ENCODE measurements at regions not wholly inside any gene's neighbourhood (a gene's known extent, or its start where the extent isn't known, plus 50 kb on each side); places are given as distances from the start of the nearest gene placed in this dataset.

GRCh38 chr11:123371506-123372297, 58.4 kb upstream of the GRAMD1B start:
- Histone ChIP-seq H3K36me3 (no peaks in the 10 kb centered on the region), H3K9me3 (no peaks in the 10 kb centered on the region), H3K4me1 (no peaks in the 10 kb centered on the region), H3K27ac (no peak overlapping the region), H3K27me3 (no peaks in the 10 kb centered on the region), H3K4me3 (no peak overlapping the region)
- DNase-seq (no peak), ATAC-seq (ENCODE audit: low FRiP score in 2 of 2) (no peak)
- no peak for TF ChIP-seq POLR2AphosphoS5 (IDR thresholded peaks at IDR 0.05)
- TF ChIP-seq POLR2A (IDR thresholded peaks at IDR 0.05): no peak
- TF ChIP-seq, protein P1, sequence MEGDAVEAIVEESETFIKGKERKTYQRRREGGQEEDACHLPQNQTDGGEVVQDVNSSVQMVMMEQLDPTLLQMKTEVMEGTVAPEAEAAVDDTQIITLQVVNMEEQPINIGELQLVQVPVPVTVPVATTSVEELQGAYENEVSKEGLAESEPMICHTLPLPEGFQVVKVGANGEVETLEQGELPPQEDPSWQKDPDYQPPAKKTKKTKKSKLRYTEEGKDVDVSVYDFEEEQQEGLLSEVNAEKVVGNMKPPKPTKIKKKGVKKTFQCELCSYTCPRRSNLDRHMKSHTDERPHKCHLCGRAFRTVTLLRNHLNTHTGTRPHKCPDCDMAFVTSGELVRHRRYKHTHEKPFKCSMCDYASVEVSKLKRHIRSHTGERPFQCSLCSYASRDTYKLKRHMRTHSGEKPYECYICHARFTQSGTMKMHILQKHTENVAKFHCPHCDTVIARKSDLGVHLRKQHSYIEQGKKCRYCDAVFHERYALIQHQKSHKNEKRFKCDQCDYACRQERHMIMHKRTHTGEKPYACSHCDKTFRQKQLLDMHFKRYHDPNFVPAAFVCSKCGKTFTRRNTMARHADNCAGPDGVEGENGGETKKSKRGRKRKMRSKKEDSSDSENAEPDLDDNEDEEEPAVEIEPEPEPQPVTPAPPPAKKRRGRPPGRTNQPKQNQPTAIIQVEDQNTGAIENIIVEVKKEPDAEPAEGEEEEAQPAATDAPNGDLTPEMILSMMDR (IDR thresholded peaks at IDR 0.05): no peak
- WGBS, 2 donors: 87 to 91% methylated on average over 3 of the region's 3 CpGs

DNA sequence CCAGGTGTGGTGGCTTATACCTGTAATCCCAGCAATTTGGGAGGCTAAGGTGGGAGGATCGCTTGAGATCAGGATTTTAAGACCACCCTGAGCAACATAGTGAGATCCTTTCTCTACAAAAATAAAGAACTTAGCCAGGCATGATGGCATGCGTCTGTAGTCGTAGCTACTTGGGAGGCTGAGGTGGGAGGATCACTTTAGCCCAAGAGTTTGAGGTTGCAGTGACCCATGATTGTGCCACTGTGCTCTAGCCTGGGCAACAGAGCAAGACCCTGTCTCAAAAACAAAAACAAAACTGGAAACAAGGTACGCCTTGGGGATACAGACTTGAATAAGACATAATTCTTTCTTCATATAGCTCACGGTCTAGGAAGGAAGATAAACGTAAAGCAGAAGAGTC, 63.1 kb upstream of the GRAMD1B start:
- ATAC-seq (ENCODE audit: low FRiP score in 2 of 2) (no peak), DNase-seq (no peak)
- TF ChIP-seq EP300 (IDR thresholded peaks at IDR 0.05) (no peak), POLR2AphosphoS5 (IDR thresholded peaks at IDR 0.05) (no peak), POLR2A (IDR thresholded peaks at IDR 0.05) (no peak)
- TF ChIP-seq, protein P1 (IDR thresholded peaks at IDR 0.05): no peak
- 91 to 92% methylated on average over 6 of the region's 6 CpGs for WGBS, 2 donors
- Histone ChIP-seq H3K9me3 (no peaks in the 10 kb centered on the region), H3K4me3 (no peak overlapping the region), H3K27me3 (no peaks in the 10 kb centered on the region), H3K36me3 (no peaks in the 10 kb centered on the region), H3K4me1 (peaks cover 0 to 6% (median 2%) of the 10 kb centered on the region in 4 donors), H3K27ac (no peak overlapping the region)

- no peak overlapping the region for H3K27ac ChIP-seq
- WGBS, 2 donors: 73 to 75% methylated on average over 2 of the region's 2 CpGs
- no peaks in the 10 kb centered on the region for H3K36me3 ChIP-seq
- no peak overlapping the region for H3K4me3 ChIP-seq
- no peak for TF ChIP-seq POLR2AphosphoS5 (IDR thresholded peaks at IDR 0.05)
- TF ChIP-seq EP300 (IDR thresholded peaks at IDR 0.05): no peak
- TF ChIP-seq, protein P1 (IDR thresholded peaks at IDR 0.05): no peak
- no peak for TF ChIP-seq POLR2A (IDR thresholded peaks at IDR 0.05)
- H3K9me3 ChIP-seq: no peaks in the 10 kb centered on the region
- no peaks in the 10 kb centered on the region for H3K27me3 ChIP-seq
- H3K4me1 ChIP-seq: peaks cover 0 to 6% (median 2%) of the 10 kb centered on the region in 4 donors
- ATAC-seq (ENCODE audit: low FRiP score in 2 of 2) (no peak), DNase-seq (no peak)
Observed at GRCh38 chr11:123365955-123366354, 64.1 kb upstream of the GRAMD1B start.

DNA sequence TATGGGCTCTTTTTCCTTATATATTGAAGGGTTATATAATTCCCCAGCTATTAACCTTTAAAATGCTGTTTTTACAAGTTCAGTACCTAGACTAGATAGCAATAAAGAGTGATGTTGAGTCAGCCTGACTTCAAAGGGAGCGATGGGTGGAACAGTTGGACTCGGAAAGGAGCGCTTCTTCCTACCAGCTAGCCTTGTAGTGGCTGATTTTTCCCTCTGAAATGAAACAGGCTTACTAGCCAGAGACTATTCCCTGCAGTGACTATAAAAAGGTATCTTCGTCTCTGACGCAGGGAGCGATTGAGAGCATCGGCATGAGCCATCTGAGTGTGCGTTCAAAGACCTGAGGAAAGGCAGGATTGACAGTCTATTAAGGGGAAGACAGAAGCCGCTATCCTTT, 66.0 kb upstream of the GRAMD1B start:
- DNase-seq: no peak
- TF ChIP-seq POLR2AphosphoS5 (IDR thresholded peaks at IDR 0.05) (no peak), POLR2A (IDR thresholded peaks at IDR 0.05) (no peak), EP300 (IDR thresholded peaks at IDR 0.05) (no peak)
- TF ChIP-seq, protein P1 (IDR thresholded peaks at IDR 0.05): no peak
- no peaks in the 10 kb centered on the region for H3K36me3 ChIP-seq
- no peak for ATAC-seq (ENCODE audit: low FRiP score in 2 of 2)
- peaks cover 0 to 6% (median 2%) of the 10 kb centered on the region in 4 donors for H3K4me1 ChIP-seq
- no peaks in the 10 kb centered on the region for H3K27me3 ChIP-seq
- H3K4me3 ChIP-seq: no peak overlapping the region
- no peak overlapping the region for H3K27ac ChIP-seq
- 91 to 94% methylated on average over 9 of the region's 9 CpGs for WGBS, 2 donors
- H3K9me3 ChIP-seq: no peaks in the 10 kb centered on the region

- H3K9me3 ChIP-seq: no peaks in the 10 kb centered on the region
- H3K27me3 ChIP-seq: peaks cover 0 to 3% (median under 1%) of the 10 kb centered on the region in 4 donors
- TF ChIP-seq EP300 (IDR thresholded peaks at IDR 0.05) (no peak), POLR2A (IDR thresholded peaks at IDR 0.05) (no peak), POLR2AphosphoS5 (IDR thresholded peaks at IDR 0.05) (no peak)
- TF ChIP-seq, protein P1 (IDR thresholded peaks at IDR 0.05): no peak
- WGBS, 2 donors: 72 to 78% methylated on average over 4 of the region's 4 CpGs
- no peaks in the 10 kb centered on the region for H3K36me3 ChIP-seq
- ATAC-seq (ENCODE audit: low FRiP score in 2 of 2): no peak
- DNase-seq: no peak
- peaks cover 0 to 8% (median 3%) of the 10 kb centered on the region in 4 donors for H3K4me1 ChIP-seq
- no peak overlapping the region for H3K27ac ChIP-seq
- H3K4me3 ChIP-seq: no peak overlapping the region
Observed at GRCh38 chr11:123363556-123363955, 66.5 kb upstream of the GRAMD1B start.

All from upper lobe of left lung (tissue), 6 donors.